IMR-90 (cell line): ENCODE measurements at regions not wholly inside any gene's neighbourhood (a gene's known extent, or its start where the extent isn't known, plus 50 kb on each side); places are given as distances from the start of the nearest gene placed in this dataset.

Experiments used
- ATAC-seq: fragments of 200-7000 bp; cut with Tn5 transposase; 2 replicates; pipeline ENCODE4 v1.9.1; 2020; ENCODE audit warnings: low read depth, mild to moderate bottlenecking, moderate library complexity
- BruUV-seq: library from RNA; stranded (reverse); fragments of 400-500 nt; replicated peaks from 2 replicates; lab custom pipeline; 2021; lab: Mats Ljungman, UMichigan
- CTCF ChIA-PET: fragments of 300-600 bp; formaldehyde crosslinking; extraction: SDS; loops from one replicate; lab custom pipeline; 2021; ENCODE audit warnings: antibody characterized with exemption; lab: Yijun Ruan, JAX
- POLR2A ChIA-PET: fragments of 300-600 bp; sonication (Branson Sonifier 250); formaldehyde crosslinking; loops from one replicate; lab custom pipeline; 2022; ENCODE audit warnings: antibody characterized with exemption; ENCODE audit not compliant: unreplicated experiment; lab: Charles Lee
- DNase-seq: peaks from one replicate; pipeline ENCODE4 v3.0.0; 2013
- H2AFZ ChIP-seq: replicated peaks from 2 replicates; pipeline ENCODE3; 2013; ENCODE audit warnings: low read length, mild to moderate bottlenecking; ENCODE audit not compliant: poor library complexity
- H2AK5ac ChIP-seq: 2 replicates; pipeline ENCODE4 v1.6.1; 2013; ENCODE audit warnings: low read depth, low read length, inconsistent platforms
- H2AK9ac ChIP-seq: replicated peaks from 2 replicates; pipeline ENCODE3; 2013; ENCODE audit warnings: mild to moderate bottlenecking, low read depth, low read length, moderate library complexity; ENCODE audit not compliant: poor library complexity
- H2BK120ac ChIP-seq: 2 replicates; pipeline ENCODE4 v1.6.1; 2013; ENCODE audit warnings: low read depth, low read length, inconsistent platforms
- H2BK15ac ChIP-seq: 3 replicates; pipeline ENCODE4 v1.6.1; 2013; ENCODE audit warnings: low read depth, low read length, inconsistent platforms
- H2BK20ac ChIP-seq: 2 replicates; pipeline ENCODE4 v1.6.1; 2013; ENCODE audit warnings: low read depth, mild to moderate bottlenecking, inconsistent platforms, low read length, moderate library complexity
- H2BK5ac ChIP-seq: 2 replicates; pipeline ENCODE4 v1.6.1; 2013; ENCODE audit warnings: mild to moderate bottlenecking, low read depth, low read length, inconsistent platforms; ENCODE audit not compliant: poor library complexity, severe bottlenecking
- H3K14ac ChIP-seq: replicated peaks from 2 replicates; pipeline ENCODE4 v1.6.1; 2013; ENCODE audit warnings: low read depth, low read length, inconsistent platforms
- H3K18ac ChIP-seq: 2 replicates; pipeline ENCODE4 v1.6.1; 2013; ENCODE audit warnings: low read depth, low read length, control low read depth
- H3K23ac ChIP-seq: 2 replicates; pipeline ENCODE4 v1.6.1; 2013; ENCODE audit warnings: low read depth, low read length, inconsistent platforms
- H3K27ac ChIP-seq: 2 replicates; pipeline ENCODE4 v1.5.1; 2013; ENCODE audit warnings: mild to moderate bottlenecking, control low read depth, low read length; ENCODE audit not compliant: insufficient read depth
- H3K27me3 ChIP-seq: 2 replicates; pipeline ENCODE4 v1.6.1; 2013; ENCODE audit warnings: low read length; ENCODE audit not compliant: control insufficient read depth, insufficient read depth
- H3K36me3 ChIP-seq: 2 replicates; pipeline ENCODE4 v1.6.1; 2013; ENCODE audit warnings: low read length, mixed read lengths; ENCODE audit not compliant: control insufficient read depth, insufficient read depth
- H3K4ac ChIP-seq: 2 replicates; pipeline ENCODE4 v1.6.1; 2013; ENCODE audit warnings: low read depth, low read length, inconsistent platforms
- H3K4me1 ChIP-seq: 2 replicates; pipeline ENCODE4 v1.6.1; 2013; ENCODE audit warnings: low read length, mixed read lengths; ENCODE audit not compliant: control insufficient read depth, insufficient read depth
- H3K4me2 ChIP-seq: 2 replicates; pipeline ENCODE4 v1.6.1; 2013; ENCODE audit warnings: low read depth, mild to moderate bottlenecking, control low read depth, low read length, moderate library complexity
- H3K4me3 ChIP-seq: 2 replicates; pipeline ENCODE4 v1.5.1; 2013; ENCODE audit warnings: low read depth, mild to moderate bottlenecking, control low read depth, low read length, moderate library complexity; ENCODE audit not compliant: insufficient read depth
- H3K56ac ChIP-seq: 2 replicates; pipeline ENCODE4 v1.6.1; 2013; ENCODE audit warnings: low read length, inconsistent platforms; ENCODE audit not compliant: insufficient read depth; ENCODE audit errors: extremely low read depth
- H3K79me1 ChIP-seq, 2 experiments: 2 replicates each; pipeline ENCODE4 v1.6.1; 2013; ENCODE audit warnings: low read length in 2 of 2, inconsistent platforms in 1 of 2, low read depth in 1 of 2
- H3K9ac ChIP-seq: 2 replicates; pipeline ENCODE4 v1.6.1; 2013; ENCODE audit warnings: low read depth, low read length, control low read depth
- H3K9me1 ChIP-seq: 2 replicates; pipeline ENCODE4 v1.6.1; 2013; ENCODE audit warnings: low read length, inconsistent platforms; ENCODE audit not compliant: insufficient read depth
- H3K9me3 ChIP-seq: 2 replicates; pipeline ENCODE4 v1.6.1; 2013; ENCODE audit warnings: low read length; ENCODE audit not compliant: control insufficient read depth, insufficient read depth
- H4K20me1 ChIP-seq: 2 replicates; pipeline ENCODE4 v1.6.1; 2013; ENCODE audit warnings: low read length, inconsistent platforms; ENCODE audit not compliant: insufficient read depth
- H4K5ac ChIP-seq: 2 replicates; pipeline ENCODE4 v1.6.1; 2013; ENCODE audit warnings: mild to moderate bottlenecking, low read depth, low read length, control low read depth
- H4K8ac ChIP-seq, 2 experiments: 2 replicates each; pipeline ENCODE4 v1.6.1; 2013; ENCODE audit warnings: low read depth in 2 of 2, low read length in 2 of 2, control low read depth in 1 of 2, inconsistent platforms in 1 of 2
- H4K91ac ChIP-seq: 2 replicates; pipeline ENCODE4 v1.6.1; 2013; ENCODE audit warnings: low read depth, low read length, inconsistent platforms; ENCODE audit not compliant: insufficient read depth
- CEBPB ChIP-seq: IDR thresholded peaks from 2 replicates; pipeline ENCODE4 v1.6.1; 2012; ENCODE audit warnings: low read depth, low read length, improper control_type of control experiment
- CHD1 ChIP-seq: IDR thresholded peaks from 2 replicates; pipeline ENCODE4 v1.6.1; 2012; ENCODE audit warnings: low read depth, low read length, improper control_type of control experiment
- FOS ChIP-seq: fragments of 150-350 bp; IDR thresholded peaks from 2 replicates; pipeline ENCODE4 v1.6.1; 2016; ENCODE audit warnings: low read depth, low read length
- MAFK ChIP-seq: IDR thresholded peaks from 2 replicates; pipeline ENCODE4 v1.6.1; 2012; ENCODE audit warnings: low read depth, low read length, improper control_type of control experiment
- MAZ ChIP-seq: IDR thresholded peaks from 2 replicates; pipeline ENCODE4 v1.6.1; 2012; ENCODE audit warnings: low read depth, mild to moderate bottlenecking, low read length, improper control_type of control experiment, moderate library complexity, borderline replicate concordance
- MXI1 ChIP-seq: IDR thresholded peaks from 2 replicates; pipeline ENCODE4 v1.6.1; 2012; ENCODE audit warnings: low read depth, mild to moderate bottlenecking, low read length, moderate library complexity, borderline replicate concordance
- NFE2L2 ChIP-seq: fragments of 150-350 bp; IDR thresholded peaks from 2 replicates; pipeline ENCODE4 v1.6.1; 2016; ENCODE audit warnings: low read depth, mild to moderate bottlenecking, low read length
- POLR2A ChIP-seq: IDR thresholded peaks from 2 replicates; pipeline ENCODE4 v1.6.1; 2012; ENCODE audit warnings: mild to moderate bottlenecking, low read depth, low read length
- RAD21 ChIP-seq: IDR thresholded peaks from 2 replicates; pipeline ENCODE4 v1.6.1; 2012; ENCODE audit warnings: low read length, improper control_type of control experiment
- RFX5 ChIP-seq: IDR thresholded peaks from 2 replicates; pipeline ENCODE4 v1.8.0; 2012; ENCODE audit warnings: low read depth, mild to moderate bottlenecking, low read length, moderate library complexity
- SMC3 ChIP-seq: fragments of 150-350 bp; IDR thresholded peaks from 2 replicates; pipeline ENCODE4 v1.6.1; 2016; ENCODE audit warnings: low read depth, mild to moderate bottlenecking, antibody characterized with exemption, low read length, moderate library complexity
- WGBS, 2 experiments: methylation state at CpG; one replicate each; pipeline versions ENCODE4 v1.1.5 to v1.1.7; 2013; ENCODE audit warnings: missing lambda C conversion rate in 2 of 2; ENCODE audit not compliant: insufficient read length in 1 of 2; ENCODE audit errors: extremely low coverage in 2 of 2; 5-methylcytosine and 5-hydroxymethylcytosine counted together
- dilution Hi-C: fragments of 300-500 bp; cut with HindIII; formaldehyde crosslinking; loops from one replicate; pipeline ENCODE4 v1.14.3; 2018; ENCODE audit warnings: low sequenced_read_pairs; ENCODE audit not compliant: unreplicated experiment
- in situ Hi-C: fragments of 300-500 bp; cut with MboI; formaldehyde crosslinking; loops from 3 replicates; pipeline ENCODE4 v1.14.3; 2019; ENCODE audit warnings: low sequenced_read_pairs, inconsistent platforms, mixed read lengths
- intact Hi-C: fragments of 100-400 bp; cut with micrococcal nuclease; formaldehyde crosslinking; loops from 2 replicates; pipeline ENCODE4 v1.10.0; 2022
- TF ChIP-seq, protein P1 (sequence below): conservative IDR thresholded peaks from 2 replicates; pipeline ENCODE4 v1.5.1; 2012; ENCODE audit warnings: mild to moderate bottlenecking, low read depth, low read length, improper control_type of control experiment
- TF ChIP-seq, protein P2 (sequence below): fragments of 150-350 bp; IDR thresholded peaks from 2 replicates; pipeline ENCODE4 v1.6.1; 2016; ENCODE audit warnings: low read depth, mild to moderate bottlenecking, low read length, moderate library complexity, borderline replicate concordance
- TF ChIP-seq, protein P3 (sequence below): fragments of 150-350 bp; IDR thresholded peaks from 2 replicates; pipeline ENCODE4 v1.6.1; 2017; ENCODE audit warnings: mild to moderate bottlenecking, antibody characterized with exemption, low read length, low read depth

DNA sequence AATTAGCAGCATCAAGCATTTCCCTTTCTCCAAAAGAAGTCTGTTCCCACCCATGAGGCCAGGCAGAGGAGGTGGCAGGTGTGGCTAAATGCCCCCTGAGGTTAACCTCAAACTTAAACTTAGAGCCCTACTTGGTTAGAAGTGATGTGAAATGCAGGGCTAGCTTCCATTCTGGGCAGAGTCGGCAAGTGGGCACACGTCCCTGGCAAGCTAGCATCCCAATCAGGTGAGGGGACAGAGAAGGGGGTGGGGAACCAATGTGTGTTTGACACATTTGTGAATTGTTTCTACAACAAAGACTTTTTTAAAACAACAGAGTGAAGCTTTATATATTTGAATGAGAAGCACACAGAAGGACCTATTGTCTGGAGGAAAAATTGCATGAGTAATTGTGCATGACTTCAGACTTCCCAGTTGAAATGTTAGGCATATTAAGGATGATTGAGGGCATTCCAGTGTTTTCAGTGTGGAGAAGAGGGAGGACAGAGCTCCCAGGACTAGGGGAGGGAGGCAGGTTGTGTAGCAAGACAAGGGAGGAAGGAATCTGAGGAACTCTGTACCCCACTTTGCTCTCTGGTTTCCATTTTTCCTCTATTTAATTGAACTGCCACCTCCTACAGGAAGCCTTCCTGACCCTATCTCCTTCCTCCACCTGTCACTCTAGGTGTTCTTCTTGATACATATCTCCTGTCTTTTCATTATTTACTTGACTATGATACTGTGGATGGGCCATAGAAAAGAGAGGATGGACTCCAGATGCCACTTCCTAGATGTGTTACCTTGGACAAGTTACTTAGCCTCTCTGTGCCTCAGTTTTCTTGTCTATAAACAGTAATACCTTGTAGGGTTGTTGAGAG is 83.3 kb upstream of the PICALM start:
- H3K4ac ChIP-seq, result peak overlapping the region; percentile 64
- no peak overlapping the region; the same call in 1 of the 2 replicates for H3K23ac ChIP-seq
- H2AFZ ChIP-seq, result peak overlapping the region; percentile 61
- H4K8ac ChIP-seq, result peak overlapping the region; percentile 18 to 57; a peak in 1 of 4 replicates
- no peak overlapping the region for H3K4me3 ChIP-seq
- peak; percentile 54 for ATAC-seq
- H3K79me1 ChIP-seq, result 0 out of 4 replicates have a peak, but pooled peaks cover 0 to 2% of the 10 kb centered on the region in 2 experiments
- H2AK9ac ChIP-seq, result peak overlapping the region; percentile 29
- no peak overlapping the region for H3K9ac ChIP-seq
- intact Hi-C loops (no loop called here), in situ Hi-C loops (no loop called here), dilution Hi-C loops (no loop called here)
- H3K56ac ChIP-seq, result no peak overlapping the region
- peak overlapping the region; percentile 60 for H2AK5ac ChIP-seq
- H3K36me3 ChIP-seq, result no peaks in the 10 kb centered on the region
- H3K18ac ChIP-seq, result peak overlapping the region; percentile 6
- no TSS peak for BruUV-seq
- peak; percentile 53 for DNase-seq
- peaks cover 18% of the 10 kb centered on the region for H3K4me1 ChIP-seq
- H2BK20ac ChIP-seq, result peak overlapping the region; percentile 43; the same call in 1 of the 2 replicates
- no CpG with 5 or more reads among the region's 2 CpGs for WGBS, 2 experiments
- H3K4me2 ChIP-seq, result peak overlapping the region; percentile 65
- no peaks in the 10 kb centered on the region for H4K20me1 ChIP-seq
- no peaks in the 10 kb centered on the region for H3K27me3 ChIP-seq
- H4K91ac ChIP-seq, result peak overlapping the region; percentile 26; the same call in 1 of the 2 replicates
- H4K5ac ChIP-seq, result peak overlapping the region; percentile 17; the same call in 1 of the 2 replicates
- H3K9me3 ChIP-seq, result no peaks in the 10 kb centered on the region
- ChIA-PET POLR2A (interaction anchor here (0.6 kb wide), 1 partner anchor 10 kb away, joined by 3 read pairs; no protein-coding TSS in a partner anchor), CTCF (no interaction called here)
- peak overlapping the region; percentile 46 for H2BK5ac ChIP-seq
- H3K14ac ChIP-seq, result peak overlapping the region; percentile 39; the same call in 1 of the 2 replicates
- peaks cover 16% of the 10 kb centered on the region for H3K9me1 ChIP-seq
- H2BK15ac ChIP-seq, result peak overlapping the region; percentile 64; the same call in 2 of the 3 replicates
- peak overlapping the region; percentile 26; the same call in 1 of the 2 replicates for H3K27ac ChIP-seq
- peak overlapping the region; percentile 71; the same call in 1 of the 2 replicates for H2BK120ac ChIP-seq
- TF ChIP-seq CHD1 (no peak), CEBPB (no peak), MAZ (no peak), MAFK (no peak), SMC3 (no peak), POLR2A (no peak), FOS (no peak), RFX5 (no peak), RAD21 (no peak), NFE2L2 (no peak), MXI1 (no peak)
- TF ChIP-seq, protein P1, sequence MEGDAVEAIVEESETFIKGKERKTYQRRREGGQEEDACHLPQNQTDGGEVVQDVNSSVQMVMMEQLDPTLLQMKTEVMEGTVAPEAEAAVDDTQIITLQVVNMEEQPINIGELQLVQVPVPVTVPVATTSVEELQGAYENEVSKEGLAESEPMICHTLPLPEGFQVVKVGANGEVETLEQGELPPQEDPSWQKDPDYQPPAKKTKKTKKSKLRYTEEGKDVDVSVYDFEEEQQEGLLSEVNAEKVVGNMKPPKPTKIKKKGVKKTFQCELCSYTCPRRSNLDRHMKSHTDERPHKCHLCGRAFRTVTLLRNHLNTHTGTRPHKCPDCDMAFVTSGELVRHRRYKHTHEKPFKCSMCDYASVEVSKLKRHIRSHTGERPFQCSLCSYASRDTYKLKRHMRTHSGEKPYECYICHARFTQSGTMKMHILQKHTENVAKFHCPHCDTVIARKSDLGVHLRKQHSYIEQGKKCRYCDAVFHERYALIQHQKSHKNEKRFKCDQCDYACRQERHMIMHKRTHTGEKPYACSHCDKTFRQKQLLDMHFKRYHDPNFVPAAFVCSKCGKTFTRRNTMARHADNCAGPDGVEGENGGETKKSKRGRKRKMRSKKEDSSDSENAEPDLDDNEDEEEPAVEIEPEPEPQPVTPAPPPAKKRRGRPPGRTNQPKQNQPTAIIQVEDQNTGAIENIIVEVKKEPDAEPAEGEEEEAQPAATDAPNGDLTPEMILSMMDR, result no peak
- TF ChIP-seq, protein P2, sequence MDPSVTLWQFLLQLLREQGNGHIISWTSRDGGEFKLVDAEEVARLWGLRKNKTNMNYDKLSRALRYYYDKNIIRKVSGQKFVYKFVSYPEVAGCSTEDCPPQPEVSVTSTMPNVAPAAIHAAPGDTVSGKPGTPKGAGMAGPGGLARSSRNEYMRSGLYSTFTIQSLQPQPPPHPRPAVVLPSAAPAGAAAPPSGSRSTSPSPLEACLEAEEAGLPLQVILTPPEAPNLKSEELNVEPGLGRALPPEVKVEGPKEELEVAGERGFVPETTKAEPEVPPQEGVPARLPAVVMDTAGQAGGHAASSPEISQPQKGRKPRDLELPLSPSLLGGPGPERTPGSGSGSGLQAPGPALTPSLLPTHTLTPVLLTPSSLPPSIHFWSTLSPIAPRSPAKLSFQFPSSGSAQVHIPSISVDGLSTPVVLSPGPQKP, result no peak
- TF ChIP-seq, protein P3, sequence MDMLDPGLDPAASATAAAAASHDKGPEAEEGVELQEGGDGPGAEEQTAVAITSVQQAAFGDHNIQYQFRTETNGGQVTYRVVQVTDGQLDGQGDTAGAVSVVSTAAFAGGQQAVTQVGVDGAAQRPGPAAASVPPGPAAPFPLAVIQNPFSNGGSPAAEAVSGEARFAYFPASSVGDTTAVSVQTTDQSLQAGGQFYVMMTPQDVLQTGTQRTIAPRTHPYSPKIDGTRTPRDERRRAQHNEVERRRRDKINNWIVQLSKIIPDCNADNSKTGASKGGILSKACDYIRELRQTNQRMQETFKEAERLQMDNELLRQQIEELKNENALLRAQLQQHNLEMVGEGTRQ, result no peak
